Transverse colon (tissue), 4 donors: ENCODE measurements at regions not wholly inside any gene's neighbourhood (a gene's known extent, or its start where the extent isn't known, plus 50 kb on each side); places are given as distances from the start of the nearest gene placed in this dataset.

Experiments
- DNase-seq: peaks from one replicate; pipeline ENCODE4 v3.0.0-alpha.2; 2019
- H3K27ac ChIP-seq, 4 donors: fragments of 200-600 bp; sonication (generic); 2 replicates each; pipeline ENCODE4 v1.5.1; 2016 to 2018; ENCODE audit warnings: inconsistent platforms in 4 of 4
- H3K27me3 ChIP-seq: fragments of 200-600 bp; sonication (generic); 2 replicates; pipeline ENCODE4 v1.5.1; 2017; ENCODE audit warnings: inconsistent platforms
- H3K36me3 ChIP-seq, 4 donors: fragments of 200-600 bp; sonication (generic); 2 replicates each; pipeline ENCODE4 v1.5.1; 2017 to 2019; ENCODE audit warnings: inconsistent platforms in 4 of 4
- H3K4me1 ChIP-seq, 4 donors: fragments of 200-600 bp; sonication (generic); 2 replicates each; pipeline ENCODE4 v1.5.1; 2017 to 2020; ENCODE audit warnings: inconsistent platforms in 4 of 4
- H3K4me3 ChIP-seq, 4 donors: fragments of 200-600 bp; sonication (generic); 1 replicate in 1 of 4; 2 replicates in 3 of 4; pipeline versions ENCODE4 v1.5.1 to v1.6.1; 2017 to 2019; ENCODE audit warnings: inconsistent platforms in 4 of 4
- H3K9me3 ChIP-seq, 2 donors: fragments of 200-600 bp; sonication (generic); 2 replicates each; pipeline ENCODE4 v1.5.1; 2017 to 2019; ENCODE audit warnings: inconsistent platforms in 2 of 2
- CTCF ChIP-seq, 5 experiments: fragments of 200-600 bp in 3 of 5; fragments of 450-650 bp in 2 of 5; sonication (generic) in 3 of 5; IDR thresholded peaks; 1 replicate in 2 of 5; 2 replicates in 3 of 5; pipeline ENCODE4 v1.5.1; 2016 to 2017; ENCODE audit warnings: antibody characterized with exemption in 5 of 5, inconsistent platforms in 3 of 5, mild to moderate bottlenecking in 2 of 5, moderate library complexity in 1 of 5
- EP300 ChIP-seq: sonication (generic); formaldehyde crosslinking; IDR thresholded peaks from one replicate; pipeline ENCODE4 v1.6.1; 2017; ENCODE audit warnings: antibody characterized with exemption, low read depth
- POLR2A ChIP-seq: fragments of 450-650 bp; IDR thresholded peaks from one replicate; pipeline ENCODE4 v1.6.1; 2016; ENCODE audit warnings: antibody characterized with exemption, mild to moderate bottlenecking, moderate library complexity
- POLR2AphosphoS5 ChIP-seq, 3 donors: sonication (generic); formaldehyde crosslinking; IDR thresholded peaks; one replicate each; pipeline ENCODE4 v1.6.1; 2016; ENCODE audit warnings: antibody characterized with exemption in 3 of 3
- WGBS, 2 donors: methylation state at CpG; one replicate each; pipeline ENCODE4 v1.1.5; 2018; ENCODE audit warnings: low coverage in 1 of 2; 5-methylcytosine and 5-hydroxymethylcytosine counted together
- in situ Hi-C, 4 donors: fragments of 200-750 bp; cut with MboI; loops; one replicate each; pipeline versions ENCODE4 v1.15.0 to v1.15.1; 2017; ENCODE audit warnings: low sequenced_read_pairs in 3 of 4, low pct_ligation_motif_present in 1 of 4, low pct_unique_long_range_greater_than_20kb in 1 of 4
- intact Hi-C: fragments of 100-400 bp; cut with DNase I; formaldehyde crosslinking; loops from one replicate; pipeline ENCODE4 v1.15.1; 2023; ENCODE audit warnings: low total_unique reads

GRCh38 chr18:11260961-11261461 lies 111.6 kb upstream of the PIEZO2 start:
- in situ Hi-C loops (no loop called here), intact Hi-C loops (no loop called here)
- WGBS, 2 donors, result 78% methylated on average over 3 of the region's 3 CpGs; no CpG with 5 or more reads in 1 of the 2 donors
- H3K36me3 ChIP-seq, result no peaks in the 10 kb centered on the region
- no peaks in the 10 kb centered on the region for H3K27me3 ChIP-seq
- no peak overlapping the region for H3K4me3 ChIP-seq
- H3K4me1 ChIP-seq, result no peaks in the 10 kb centered on the region
- H3K9me3 ChIP-seq, result peaks cover 4 to 7% of the 10 kb centered on the region in 2 donors
- no peak for DNase-seq
- H3K27ac ChIP-seq, result no peak overlapping the region
- TF ChIP-seq CTCF (IDR thresholded peaks at IDR 0.05) (no peak), POLR2A (no peak), POLR2AphosphoS5 (IDR thresholded peaks at IDR 0.05) (no peak), EP300 (no peak)

GRCh38 chr18:11259469-11260150 lies 110.2 kb upstream of the PIEZO2 start:
- no peak overlapping the region for H3K27ac ChIP-seq
- DNase-seq, result peak; percentile 19
- peaks cover 4 to 7% of the 10 kb centered on the region in 2 donors for H3K9me3 ChIP-seq
- no peak overlapping the region for H3K4me3 ChIP-seq
- WGBS, 2 donors, result 53 to 56% methylated on average over 4 to 10 of the region's 10 CpGs
- no peaks in the 10 kb centered on the region for H3K36me3 ChIP-seq
- TF ChIP-seq CTCF (IDR thresholded peaks at IDR 0.05) (no peak), EP300 (no peak), POLR2AphosphoS5 (IDR thresholded peaks at IDR 0.05) (no peak), POLR2A (no peak)
- intact Hi-C loops, result no loop called here
- no peaks in the 10 kb centered on the region for H3K27me3 ChIP-seq
- no peaks in the 10 kb centered on the region for H3K4me1 ChIP-seq
- in situ Hi-C loops, result no loop called here

GRCh38 chr18:11258039-11258610 lies 108.8 kb upstream of the PIEZO2 start:
- intact Hi-C loops (no loop called here), in situ Hi-C loops (no loop called here)
- no peak for DNase-seq
- no peaks in the 10 kb centered on the region for H3K27me3 ChIP-seq
- 63% methylated on average over 1 of the region's 1 CpG; no CpG with 5 or more reads in 1 of the 2 donors for WGBS, 2 donors
- H3K4me1 ChIP-seq, result no peaks in the 10 kb centered on the region
- H3K36me3 ChIP-seq, result no peaks in the 10 kb centered on the region
- no peak overlapping the region for H3K27ac ChIP-seq
- TF ChIP-seq EP300 (no peak), CTCF (IDR thresholded peaks at IDR 0.05) (no peak), POLR2A (no peak), POLR2AphosphoS5 (IDR thresholded peaks at IDR 0.05) (no peak)
- H3K9me3 ChIP-seq, result peaks cover 0 to 3% of the 10 kb centered on the region in 2 donors
- no peak overlapping the region for H3K4me3 ChIP-seq

- no peak for DNase-seq
- Histone ChIP-seq H3K36me3 (no peaks in the 10 kb centered on the region), H3K9me3 (peaks cover 0 to 3% of the 10 kb centered on the region in 2 donors), H3K4me1 (no peaks in the 10 kb centered on the region), H3K27me3 (no peaks in the 10 kb centered on the region), H3K4me3 (no peak overlapping the region), H3K27ac (no peak overlapping the region)
- in situ Hi-C loops, result no loop called here
- intact Hi-C loops, result no loop called here
- TF ChIP-seq POLR2A (no peak), CTCF (IDR thresholded peaks at IDR 0.05) (no peak), EP300 (no peak), POLR2AphosphoS5 (IDR thresholded peaks at IDR 0.05) (no peak)
Measured at GRCh38 chr18:11256251-11256650, 106.9 kb upstream of the PIEZO2 start.
